ENCODE measurements at regions not wholly inside any gene's neighbourhood (a gene's known extent, or its start where the extent isn't known, plus 50 kb on each side); places are given as distances from the start of the nearest gene placed in this dataset.

GRCh38 chr11:15883455-15883920 lies 472.9 kb downstream of the SOX6 start:
- TF ChIP-seq POLR2AphosphoS5 (IDR thresholded peaks at IDR 0.05; ENCODE audit: borderline replicate concordance, low read depth, low read length) (no peak), FOXP2 (optimal IDR thresholded peaks at IDR 0.05; ENCODE audit: control extremely low read depth, extremely low read length, insufficient read depth) (no peak)

Data from SK-N-MC (cell line).